ENCODE measurements at regions not wholly inside any gene's neighbourhood (a gene's known extent, or its start where the extent isn't known, plus 50 kb on each side); places are given as distances from the start of the nearest gene placed in this dataset.

DNA sequence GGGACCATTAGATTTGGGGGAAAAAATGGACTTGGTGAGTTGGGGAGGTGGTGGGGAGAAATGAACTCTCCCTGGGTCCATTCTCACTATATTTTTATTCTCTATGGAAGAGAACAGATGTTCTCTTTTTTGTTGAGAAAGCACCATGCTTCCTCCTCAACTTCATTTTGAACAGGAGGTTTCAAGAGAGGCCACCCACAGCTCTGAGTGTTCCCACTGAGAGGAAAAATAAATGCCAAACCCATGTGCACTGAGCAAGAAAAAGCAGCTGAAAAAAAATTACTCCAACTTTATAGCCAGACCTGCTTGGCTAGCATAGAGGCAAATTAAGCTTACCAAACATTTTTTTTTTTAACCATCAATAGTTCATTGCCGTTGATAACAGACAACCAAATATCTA is 883.6 kb downstream of the KCNJ2 start:
- no peak for TF ChIP-seq POLR2A (IDR thresholded peaks at IDR 0.05; ENCODE audit: low read depth, low read length)
- no peak for TF ChIP-seq POLR2AphosphoS5 (IDR thresholded peaks at IDR 0.05; ENCODE audit: low read depth, low read length)
- TF ChIP-seq TAF1 (IDR thresholded peaks at IDR 0.05; ENCODE audit: borderline replicate concordance, low read depth, low read length): no peak
